Loucy (cell line): ENCODE measurements at regions not wholly inside any gene's neighbourhood (a gene's known extent, or its start where the extent isn't known, plus 50 kb on each side); places are given as distances from the start of the nearest gene placed in this dataset.

Source experiments
- H2AFZ ChIP-seq: fragments of 200-600 bp; sonication (generic); 2 replicates; pipeline ENCODE4 v1.6.0; 2016; ENCODE audit warnings: antibody characterized with exemption, mild to moderate bottlenecking, low read length, moderate library complexity
- H3F3A ChIP-seq: fragments of 200-600 bp; 2 replicates; pipeline ENCODE4 v1.6.0; 2016; ENCODE audit warnings: antibody characterized with exemption, low read depth, mild to moderate bottlenecking
- H3K27me3 ChIP-seq: fragments of 200-600 bp; sonication (generic); 2 replicates; pipeline ENCODE4 v1.6.1; 2014; ENCODE audit warnings: low read length, mild to moderate bottlenecking; ENCODE audit not compliant: insufficient read depth, poor library complexity, severe bottlenecking
- H3K36me3 ChIP-seq: fragments of 200-600 bp; sonication (generic); 2 replicates; pipeline ENCODE4 v1.6.1; 2016; ENCODE audit warnings: low read length; ENCODE audit not compliant: insufficient read depth
- H3K4me1 ChIP-seq: fragments of 200-600 bp; sonication (generic); 2 replicates; pipeline ENCODE4 v1.5.1; 2014; ENCODE audit warnings: low read length, mild to moderate bottlenecking; ENCODE audit not compliant: insufficient read depth, poor library complexity, severe bottlenecking
- H3K4me2 ChIP-seq: fragments of 200-600 bp; sonication (generic); 2 replicates; pipeline ENCODE4 v1.6.0; 2014; ENCODE audit warnings: antibody characterized with exemption, low read length, low read depth, mild to moderate bottlenecking; ENCODE audit not compliant: poor library complexity, severe bottlenecking
- H3K4me3 ChIP-seq: fragments of 200-600 bp; sonication (generic); 2 replicates; pipeline ENCODE4 v1.5.1; 2014; ENCODE audit warnings: low read length, mild to moderate bottlenecking, mixed read lengths; ENCODE audit not compliant: poor library complexity, severe bottlenecking
- H3K79me2 ChIP-seq: fragments of 200-600 bp; sonication (generic); 2 replicates; pipeline ENCODE4 v1.6.1; 2014; ENCODE audit warnings: low read length; ENCODE audit not compliant: insufficient read depth
- H3K9ac ChIP-seq: fragments of 200-600 bp; sonication (generic); 2 replicates; pipeline ENCODE4 v1.6.0; 2014; ENCODE audit warnings: mild to moderate bottlenecking, low read depth, low read length, moderate library complexity; ENCODE audit not compliant: poor library complexity, severe bottlenecking
- H3K9me2 ChIP-seq: fragments of 200-600 bp; sonication (generic); replicated peaks from 2 replicates; pipeline ENCODE4 v1.6.1; 2016; ENCODE audit warnings: low read depth, low read length, mixed read lengths
- H3K9me3 ChIP-seq: fragments of 200-600 bp; sonication (generic); 2 replicates; pipeline ENCODE4 v1.6.1; 2014; ENCODE audit warnings: mild to moderate bottlenecking, antibody characterized with exemption, low read length, low read depth; ENCODE audit not compliant: insufficient read depth
- H4K20me1 ChIP-seq: fragments of 200-600 bp; sonication (generic); 2 replicates; pipeline ENCODE4 v1.6.0; 2014; ENCODE audit warnings: antibody characterized with exemption, low read length, mild to moderate bottlenecking; ENCODE audit not compliant: insufficient read depth, poor library complexity, severe bottlenecking
- EZH2phosphoT487 ChIP-seq: fragments of 200-600 bp; IDR thresholded peaks from 2 replicates; pipeline ENCODE4 v1.6.1; 2018; ENCODE audit warnings: antibody characterized with exemption, mild to moderate bottlenecking, moderate library complexity, borderline replicate concordance
- TF ChIP-seq, protein P1 (sequence below): fragments of 200-600 bp; sonication (generic); conservative IDR thresholded peaks from 2 replicates; pipeline ENCODE4 v1.5.1; 2014; ENCODE audit warnings: mild to moderate bottlenecking, antibody characterized with exemption, low read length

- H3K4me3 ChIP-seq = no peak overlapping the region
- no peaks in the 10 kb centered on the region for H3K27me3 ChIP-seq
- no peaks in the 10 kb centered on the region for H3K36me3 ChIP-seq
- no peak overlapping the region for H2AFZ ChIP-seq
- H3F3A ChIP-seq = no peaks in the 10 kb centered on the region
- H3K4me1 ChIP-seq = no peaks in the 10 kb centered on the region
- no peak overlapping the region for H3K4me2 ChIP-seq
- no peak overlapping the region for H3K9ac ChIP-seq
- 0 out of 2 replicates have a peak, but pooled peaks cover 2% of the 10 kb centered on the region for H3K9me2 ChIP-seq
- TF ChIP-seq EZH2phosphoT487 = no peak
- TF ChIP-seq, protein P1, sequence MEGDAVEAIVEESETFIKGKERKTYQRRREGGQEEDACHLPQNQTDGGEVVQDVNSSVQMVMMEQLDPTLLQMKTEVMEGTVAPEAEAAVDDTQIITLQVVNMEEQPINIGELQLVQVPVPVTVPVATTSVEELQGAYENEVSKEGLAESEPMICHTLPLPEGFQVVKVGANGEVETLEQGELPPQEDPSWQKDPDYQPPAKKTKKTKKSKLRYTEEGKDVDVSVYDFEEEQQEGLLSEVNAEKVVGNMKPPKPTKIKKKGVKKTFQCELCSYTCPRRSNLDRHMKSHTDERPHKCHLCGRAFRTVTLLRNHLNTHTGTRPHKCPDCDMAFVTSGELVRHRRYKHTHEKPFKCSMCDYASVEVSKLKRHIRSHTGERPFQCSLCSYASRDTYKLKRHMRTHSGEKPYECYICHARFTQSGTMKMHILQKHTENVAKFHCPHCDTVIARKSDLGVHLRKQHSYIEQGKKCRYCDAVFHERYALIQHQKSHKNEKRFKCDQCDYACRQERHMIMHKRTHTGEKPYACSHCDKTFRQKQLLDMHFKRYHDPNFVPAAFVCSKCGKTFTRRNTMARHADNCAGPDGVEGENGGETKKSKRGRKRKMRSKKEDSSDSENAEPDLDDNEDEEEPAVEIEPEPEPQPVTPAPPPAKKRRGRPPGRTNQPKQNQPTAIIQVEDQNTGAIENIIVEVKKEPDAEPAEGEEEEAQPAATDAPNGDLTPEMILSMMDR = no peak
- no peaks in the 10 kb centered on the region for H3K79me2 ChIP-seq
- no peaks in the 10 kb centered on the region for H3K9me3 ChIP-seq
- H4K20me1 ChIP-seq = no peaks in the 10 kb centered on the region
These were observed 653.9 kb upstream of the AADAT start for GRCh38 chr4:170743633-170744032.

GRCh38 chr4:170741856-170742255, 652.1 kb upstream of the AADAT start:
- Histone ChIP-seq H3K36me3 (no peaks in the 10 kb centered on the region), H3K9me3 (no peaks in the 10 kb centered on the region), H4K20me1 (no peaks in the 10 kb centered on the region), H3K9me2 (0 out of 2 replicates have a peak, but pooled peaks cover 3% of the 10 kb centered on the region), H3K4me2 (no peak overlapping the region), H3K4me3 (no peak overlapping the region), H3K27me3 (no peaks in the 10 kb centered on the region), H3K4me1 (no peaks in the 10 kb centered on the region), H2AFZ (no peak overlapping the region), H3K9ac (no peak overlapping the region), H3K79me2 (no peaks in the 10 kb centered on the region), H3F3A (no peaks in the 10 kb centered on the region)
- TF ChIP-seq EZH2phosphoT487 = no peak
- TF ChIP-seq, protein P1 = no peak

GRCh38 chr4:170736710-170737109, 647.0 kb upstream of the AADAT start:
- Histone ChIP-seq H3K36me3 (no peaks in the 10 kb centered on the region), H3K27me3 (no peaks in the 10 kb centered on the region), H3K4me2 (no peak overlapping the region), H3K9me2 (0 out of 2 replicates have a peak, but pooled peaks cover 3% of the 10 kb centered on the region), H3K9me3 (no peaks in the 10 kb centered on the region), H2AFZ (no peak overlapping the region), H4K20me1 (no peaks in the 10 kb centered on the region), H3K4me3 (no peak overlapping the region), H3K9ac (no peak overlapping the region), H3K79me2 (no peaks in the 10 kb centered on the region), H3F3A (no peaks in the 10 kb centered on the region), H3K4me1 (no peaks in the 10 kb centered on the region)
- TF ChIP-seq EZH2phosphoT487 = no peak
- TF ChIP-seq, protein P1 = no peak
